BE2C (cell line): ENCODE measurements at regions not wholly inside any gene's neighbourhood (a gene's known extent, or its start where the extent isn't known, plus 50 kb on each side); places are given as distances from the start of the nearest gene placed in this dataset.
"Not testable (repeated sequence)": the region's sequence is repeated elsewhere in the genome, so short reads cannot be mapped to it uniquely, and the experiment has no call there.

Experiments
- DNase-seq: peaks from one replicate; pipeline ENCODE4 v3.0.0-alpha.2; 2020
- H3K27me3 ChIP-seq: fragments of 250-450 bp; sonication (Bioruptor Pico); 2 replicates; pipeline ENCODE4 v1.5.1; 2020; ENCODE audit warnings: mild to moderate bottlenecking
- H3K36me3 ChIP-seq: fragments of 250-450 bp; sonication (Bioruptor Pico); 2 replicates; pipeline ENCODE4 v1.5.1; 2020; ENCODE audit warnings: mild to moderate bottlenecking
- H3K4me1 ChIP-seq: fragments of 250-450 bp; sonication (Bioruptor Pico); 2 replicates; pipeline ENCODE4 v1.5.1; 2020
- H3K4me3 ChIP-seq: 2 replicates; pipeline ENCODE4 v1.5.1; 2011; ENCODE audit warnings: low read depth, low read length
- H3K9me3 ChIP-seq: fragments of 250-450 bp; sonication (Bioruptor Pico); 2 replicates; pipeline ENCODE4 v1.5.1; 2020
- TF ChIP-seq, protein P1 (sequence below): IDR thresholded peaks from 2 replicates; pipeline ENCODE4 v1.5.1; 2012; ENCODE audit warnings: mild to moderate bottlenecking, low read depth, low read length

DNA sequence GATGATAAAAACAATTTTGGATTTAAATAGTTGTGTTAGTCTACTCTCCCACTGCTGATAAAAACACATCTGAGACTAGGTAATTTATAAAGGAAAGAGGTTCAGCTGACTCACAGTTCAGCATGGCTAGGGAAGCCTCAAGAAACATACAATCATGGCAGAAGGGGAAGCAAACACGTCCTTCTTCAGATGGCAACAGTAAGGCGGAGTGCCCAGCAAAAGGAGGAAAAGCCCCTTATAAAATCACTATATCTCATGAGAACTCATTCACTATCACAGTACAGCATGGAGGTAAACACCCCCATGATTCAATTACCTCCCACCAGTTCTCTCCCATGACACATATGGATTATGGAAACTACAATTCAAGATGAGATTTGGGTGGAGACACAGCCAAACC is 632.1 kb downstream of the SLC16A7 start:
- Histone ChIP-seq H3K4me1 (no peaks in the 10 kb centered on the region), H3K36me3 (no peaks in the 10 kb centered on the region), H3K27me3 (no peaks in the 10 kb centered on the region), H3K9me3 (no peaks in the 10 kb centered on the region; the same call in 1 of the 2 replicates), H3K4me3 (no peak overlapping the region)
- no peak for DNase-seq
- TF ChIP-seq, protein P1, sequence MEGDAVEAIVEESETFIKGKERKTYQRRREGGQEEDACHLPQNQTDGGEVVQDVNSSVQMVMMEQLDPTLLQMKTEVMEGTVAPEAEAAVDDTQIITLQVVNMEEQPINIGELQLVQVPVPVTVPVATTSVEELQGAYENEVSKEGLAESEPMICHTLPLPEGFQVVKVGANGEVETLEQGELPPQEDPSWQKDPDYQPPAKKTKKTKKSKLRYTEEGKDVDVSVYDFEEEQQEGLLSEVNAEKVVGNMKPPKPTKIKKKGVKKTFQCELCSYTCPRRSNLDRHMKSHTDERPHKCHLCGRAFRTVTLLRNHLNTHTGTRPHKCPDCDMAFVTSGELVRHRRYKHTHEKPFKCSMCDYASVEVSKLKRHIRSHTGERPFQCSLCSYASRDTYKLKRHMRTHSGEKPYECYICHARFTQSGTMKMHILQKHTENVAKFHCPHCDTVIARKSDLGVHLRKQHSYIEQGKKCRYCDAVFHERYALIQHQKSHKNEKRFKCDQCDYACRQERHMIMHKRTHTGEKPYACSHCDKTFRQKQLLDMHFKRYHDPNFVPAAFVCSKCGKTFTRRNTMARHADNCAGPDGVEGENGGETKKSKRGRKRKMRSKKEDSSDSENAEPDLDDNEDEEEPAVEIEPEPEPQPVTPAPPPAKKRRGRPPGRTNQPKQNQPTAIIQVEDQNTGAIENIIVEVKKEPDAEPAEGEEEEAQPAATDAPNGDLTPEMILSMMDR: no peak

DNA sequence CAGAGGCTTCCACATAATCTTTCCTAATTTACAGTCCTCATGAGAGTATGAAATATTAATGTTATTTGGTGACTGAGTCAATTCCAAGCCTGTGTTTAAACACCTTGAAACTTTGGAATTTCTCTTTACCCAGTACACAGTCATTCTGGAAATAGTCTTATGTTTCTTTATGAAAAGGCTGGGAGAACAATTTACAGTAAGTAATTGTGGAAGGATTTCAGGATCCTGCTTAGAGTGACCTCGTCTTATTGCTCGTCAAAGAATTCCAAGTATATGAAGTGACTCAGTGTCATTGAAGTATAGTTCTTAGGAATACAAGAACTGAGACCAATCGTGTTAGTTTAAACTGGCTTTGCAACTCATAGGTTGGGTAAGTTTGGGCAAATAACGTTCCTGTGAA is 634.2 kb downstream of the SLC16A7 start:
- TF ChIP-seq, protein P1: no peak
- no peak overlapping the region for H3K4me3 ChIP-seq
- H3K4me1 ChIP-seq: no peaks in the 10 kb centered on the region
- H3K27me3 ChIP-seq: no peaks in the 10 kb centered on the region
- no peaks in the 10 kb centered on the region for H3K36me3 ChIP-seq
- DNase-seq: no peak
- peaks cover 2% of the 10 kb centered on the region; the same call in 1 of the 2 replicates for H3K9me3 ChIP-seq

DNA sequence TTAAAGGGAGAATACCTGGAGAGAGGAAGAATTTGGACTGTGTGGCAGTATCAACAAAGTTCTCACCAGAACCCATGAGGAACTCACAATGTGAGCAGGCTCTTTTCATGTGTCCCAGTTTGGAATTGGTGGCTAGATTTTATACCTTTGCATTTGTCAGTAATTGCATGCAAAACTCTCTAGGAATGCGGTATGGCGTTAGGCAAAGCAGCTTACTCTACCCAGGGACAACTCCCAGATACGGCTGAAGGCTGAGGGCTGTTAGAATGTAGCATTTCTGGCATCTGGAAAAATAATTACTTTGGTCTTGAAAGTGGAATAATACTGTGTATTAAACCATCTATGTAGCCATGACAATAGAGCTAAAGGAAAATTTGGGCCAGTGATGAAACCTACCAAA is 635.5 kb downstream of the SLC16A7 start:
- peaks cover 2% of the 10 kb centered on the region; the same call in 1 of the 2 replicates for H3K9me3 ChIP-seq
- TF ChIP-seq, protein P1: no peak
- no peaks in the 10 kb centered on the region for H3K36me3 ChIP-seq
- H3K4me3 ChIP-seq: no peak overlapping the region
- no peaks in the 10 kb centered on the region for H3K4me1 ChIP-seq
- H3K27me3 ChIP-seq: no peaks in the 10 kb centered on the region
- no peak for DNase-seq

DNA sequence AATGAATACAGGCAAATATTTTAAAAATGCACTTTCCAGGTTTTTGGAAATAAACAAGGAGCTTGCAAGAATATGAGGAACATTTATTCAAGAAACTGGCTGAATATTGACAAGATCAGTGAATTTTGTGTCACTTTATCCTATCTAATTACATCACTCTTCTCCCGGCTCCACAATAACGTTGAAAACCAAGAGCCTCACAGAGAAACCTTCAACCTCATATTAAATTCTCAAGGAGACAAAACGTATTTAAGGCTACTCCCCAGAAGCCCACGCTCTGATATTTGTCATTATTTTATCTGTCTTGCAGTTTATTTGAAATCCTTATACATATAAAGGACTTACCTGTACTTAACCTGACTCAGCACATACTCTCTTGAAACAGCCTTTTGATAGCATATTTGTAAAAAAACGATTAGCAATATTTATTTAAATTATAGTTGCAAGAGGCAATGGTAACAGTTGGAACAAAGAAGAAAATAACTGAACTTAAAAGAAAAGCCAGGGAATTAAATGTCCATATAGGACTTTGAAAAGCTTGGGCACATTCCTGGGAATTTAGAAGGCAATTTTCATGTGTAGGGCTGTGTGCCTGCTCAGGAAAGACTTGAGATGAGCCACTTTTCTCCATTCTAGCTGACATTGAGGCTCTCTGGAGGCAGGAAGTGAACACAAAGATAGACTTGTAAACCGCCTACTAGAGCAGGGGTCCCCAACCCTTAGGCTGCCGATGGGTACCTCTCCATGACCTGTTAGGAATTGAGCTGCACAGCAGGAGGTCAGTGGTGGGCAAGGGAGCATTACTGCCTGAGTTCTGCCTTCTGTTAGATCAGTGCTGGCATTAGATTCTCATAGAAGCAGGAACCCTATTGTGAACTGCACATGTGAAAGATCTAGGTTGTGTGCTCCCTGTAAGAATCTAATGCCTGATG is 636.4 kb downstream of the SLC16A7 start:
- Histone ChIP-seq H3K36me3 (no peaks in the 10 kb centered on the region), H3K4me3 (no peak overlapping the region), H3K9me3 (peaks cover 2% of the 10 kb centered on the region; the same call in 1 of the 2 replicates), H3K4me1 (no peaks in the 10 kb centered on the region), H3K27me3 (no peaks in the 10 kb centered on the region)
- TF ChIP-seq, protein P1: no peak
- DNase-seq: no peak

DNA sequence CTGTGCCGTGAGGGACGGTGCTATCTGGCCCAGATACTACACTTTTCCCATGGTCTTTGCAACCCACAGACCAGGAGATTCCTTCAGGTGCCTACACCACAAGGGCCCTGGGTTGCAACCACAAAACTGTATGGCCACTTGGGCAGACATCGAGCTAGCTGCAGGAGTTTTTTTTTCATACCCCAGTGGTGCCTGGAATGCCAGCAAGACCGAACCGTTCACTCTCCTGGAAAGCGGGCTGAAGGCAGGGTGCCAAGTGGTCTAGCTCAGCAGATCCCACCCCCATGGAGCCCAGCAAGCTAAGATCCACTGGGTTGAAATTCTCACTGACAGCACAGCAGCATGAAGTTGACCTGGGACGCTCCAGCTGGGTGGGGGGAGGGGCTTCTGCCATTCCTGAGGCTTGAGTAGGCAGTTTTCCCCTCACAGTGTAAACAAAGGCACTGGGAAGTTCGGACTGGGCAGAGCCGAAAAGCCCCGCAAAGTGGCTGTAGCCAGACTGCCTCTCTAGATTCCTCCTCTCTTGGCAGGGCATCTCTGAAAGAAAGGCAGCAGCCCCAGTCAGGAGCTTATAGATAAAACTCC is 638.9 kb downstream of the SLC16A7 start:
- not testable (repeated sequence) for H3K9me3 ChIP-seq, H3K4me1 ChIP-seq, H3K36me3 ChIP-seq, H3K27me3 ChIP-seq, H3K4me3 ChIP-seq, DNase-seq

DNA sequence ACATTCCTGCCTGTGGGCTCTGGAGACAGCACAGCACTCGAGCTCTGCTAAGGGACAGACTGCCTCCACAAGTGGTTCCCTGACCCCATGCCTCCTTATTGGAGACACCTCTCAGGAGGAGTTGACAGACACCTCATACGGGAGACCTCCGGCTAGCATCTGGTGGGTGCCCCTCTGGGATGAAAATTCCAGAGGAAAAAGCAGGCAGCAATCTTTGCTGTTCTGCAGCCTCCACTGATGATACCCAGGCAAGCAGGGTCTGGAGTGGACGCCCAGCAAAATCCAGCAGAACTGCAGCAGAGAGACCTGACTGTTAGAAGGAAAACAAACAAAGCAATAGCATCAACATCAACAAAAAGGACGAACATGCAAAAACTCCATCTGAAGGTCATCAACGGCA is 639.4 kb downstream of the SLC16A7 start:
- H3K4me3 ChIP-seq: no peak overlapping the region
- H3K36me3 ChIP-seq: no peaks in the 10 kb centered on the region
- TF ChIP-seq, protein P1: no peak
- no peak for DNase-seq
- peaks cover 2% of the 10 kb centered on the region; the same call in 1 of the 2 replicates for H3K9me3 ChIP-seq
- H3K4me1 ChIP-seq: no peaks in the 10 kb centered on the region
- H3K27me3 ChIP-seq: no peaks in the 10 kb centered on the region

DNA sequence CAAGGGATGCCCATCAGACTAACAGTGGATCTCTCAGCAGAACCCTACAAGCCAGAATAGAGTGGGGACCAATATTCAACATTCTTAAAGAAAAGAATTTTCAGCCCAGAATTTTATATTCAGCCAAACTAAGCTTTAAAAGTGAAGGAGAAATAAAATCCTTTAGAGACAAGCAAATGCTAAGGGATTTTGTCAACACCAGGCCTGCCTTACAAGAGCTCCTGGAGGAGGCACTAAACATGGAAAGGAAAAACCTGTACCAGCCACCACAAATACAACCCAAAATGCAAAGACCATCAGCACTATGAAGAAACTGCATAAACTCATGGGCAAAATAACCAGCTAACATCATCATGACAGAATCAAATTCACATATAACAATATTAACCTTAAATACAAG is 640.6 kb downstream of the SLC16A7 start:
- H3K4me3 ChIP-seq, DNase-seq, H3K4me1 ChIP-seq, H3K9me3 ChIP-seq, H3K27me3 ChIP-seq, H3K36me3 ChIP-seq: not testable (repeated sequence)
